SJCRH30 (cell line): ENCODE measurements at regions not wholly inside any gene's neighbourhood (a gene's known extent, or its start where the extent isn't known, plus 50 kb on each side); places are given as distances from the start of the nearest gene placed in this dataset.
"Not testable (repeated sequence)": the region's sequence is repeated elsewhere in the genome, so short reads cannot be mapped to it uniquely, and the experiment has no call there.

Experiments used
- DNase-seq, 2 experiments: peaks; one replicate each; pipeline ENCODE4 v3.0.0-alpha.2; 2015 to 2020
- H3K27ac ChIP-seq: fragments of 250-450 bp; sonication (Bioruptor Pico); 2 replicates; pipeline ENCODE4 v1.5.1; 2020; ENCODE audit warnings: mild to moderate bottlenecking, moderate library complexity
- H3K27me3 ChIP-seq: fragments of 250-450 bp; sonication (Bioruptor Pico); 2 replicates; pipeline ENCODE4 v1.5.1; 2020; ENCODE audit warnings: mild to moderate bottlenecking, moderate library complexity
- H3K36me3 ChIP-seq: fragments of 250-450 bp; sonication (Bioruptor Pico); 2 replicates; pipeline ENCODE4 v1.5.1; 2020; ENCODE audit warnings: mild to moderate bottlenecking, moderate library complexity
- H3K4me1 ChIP-seq: fragments of 250-450 bp; sonication (Bioruptor Pico); 2 replicates; pipeline ENCODE4 v1.5.1; 2020; ENCODE audit warnings: mild to moderate bottlenecking, moderate library complexity
- H3K4me3 ChIP-seq: fragments of 250-450 bp; sonication (Bioruptor Pico); 2 replicates; pipeline ENCODE4 v1.5.1; 2020; ENCODE audit warnings: mild to moderate bottlenecking, moderate library complexity
- H3K9me3 ChIP-seq: fragments of 250-450 bp; sonication (Bioruptor Pico); replicated peaks from 2 replicates; pipeline ENCODE4 v1.5.1; 2020; ENCODE audit warnings: mild to moderate bottlenecking, moderate library complexity

- H3K27ac ChIP-seq = no peak overlapping the region
- H3K27me3 ChIP-seq = no peaks in the 10 kb centered on the region
- no peak for DNase-seq
Observed at GRCh38 chr3:18531662-18532061, 106.5 kb upstream of the SATB1 start.

GRCh38 chr3:18529631-18530030, 104.5 kb upstream of the SATB1 start:
- Histone ChIP-seq H3K27me3 (no peaks in the 10 kb centered on the region), H3K4me1 (no peaks in the 10 kb centered on the region), H3K9me3 (no peaks in the 10 kb centered on the region), H3K27ac (no peak overlapping the region), H3K36me3 (no peaks in the 10 kb centered on the region), H3K4me3 (no peak overlapping the region)
- peak in 1 of 2 experiments; percentile 4 for DNase-seq

More at GRCh38 chr3:18531662-18532061, 106.5 kb upstream of the SATB1 start:
- Histone ChIP-seq H3K4me1 (no peaks in the 10 kb centered on the region), H3K9me3 (no peaks in the 10 kb centered on the region), H3K36me3 (no peaks in the 10 kb centered on the region), H3K4me3 (no peak overlapping the region)

- Histone ChIP-seq H3K27ac (no peak overlapping the region), H3K4me1 (no peaks in the 10 kb centered on the region), H3K36me3 (no peaks in the 10 kb centered on the region), H3K9me3 (no peaks in the 10 kb centered on the region), H3K27me3 (no peaks in the 10 kb centered on the region), H3K4me3 (no peak overlapping the region)
- DNase-seq = no peak
Observed at GRCh38 chr3:18527691-18528090, 102.6 kb upstream of the SATB1 start.

- Histone ChIP-seq H3K27me3 (no peaks in the 10 kb centered on the region), H3K4me3 (no peak overlapping the region), H3K4me1 (no peaks in the 10 kb centered on the region), H3K9me3 (no peaks in the 10 kb centered on the region), H3K27ac (no peak overlapping the region), H3K36me3 (no peaks in the 10 kb centered on the region)
- no peak for DNase-seq
Observed at GRCh38 chr3:18526667-18527066, 101.5 kb upstream of the SATB1 start.

GRCh38 chr3:18516170-18516569, 91.0 kb upstream of the SATB1 start:
- DNase-seq, H3K36me3 ChIP-seq, H3K4me3 ChIP-seq, H3K9me3 ChIP-seq, H3K4me1 ChIP-seq, H3K27ac ChIP-seq, H3K27me3 ChIP-seq: not testable (repeated sequence)

- no peak overlapping the region for H3K27ac ChIP-seq
- no peak overlapping the region for H3K4me3 ChIP-seq
- no peak for DNase-seq
- no peaks in the 10 kb centered on the region for H3K4me1 ChIP-seq
- H3K9me3 ChIP-seq = no peaks in the 10 kb centered on the region
- H3K27me3 ChIP-seq = no peaks in the 10 kb centered on the region
- H3K36me3 ChIP-seq = no peaks in the 10 kb centered on the region
Observed at GRCh38 chr3:18513091-18513490, 88.0 kb upstream of the SATB1 start.

- no peak for DNase-seq
- Histone ChIP-seq H3K4me3 (no peak overlapping the region), H3K36me3 (no peaks in the 10 kb centered on the region), H3K27me3 (no peaks in the 10 kb centered on the region), H3K4me1 (no peaks in the 10 kb centered on the region), H3K9me3 (no peaks in the 10 kb centered on the region), H3K27ac (no peak overlapping the region)
Observed at GRCh38 chr3:18512007-18512406, 86.9 kb upstream of the SATB1 start.

GRCh38 chr3:18510947-18511346, 85.8 kb upstream of the SATB1 start:
- DNase-seq = no peak
- H3K27me3 ChIP-seq = no peaks in the 10 kb centered on the region
- no peak overlapping the region for H3K27ac ChIP-seq
- H3K9me3 ChIP-seq = no peaks in the 10 kb centered on the region
- H3K36me3 ChIP-seq = no peaks in the 10 kb centered on the region
- no peak overlapping the region for H3K4me3 ChIP-seq
- H3K4me1 ChIP-seq = no peaks in the 10 kb centered on the region

- no peaks in the 10 kb centered on the region for H3K9me3 ChIP-seq
- no peaks in the 10 kb centered on the region for H3K27me3 ChIP-seq
- H3K36me3 ChIP-seq = no peaks in the 10 kb centered on the region
- no peak overlapping the region for H3K27ac ChIP-seq
- DNase-seq = no peak
- H3K4me3 ChIP-seq = no peak overlapping the region
- no peaks in the 10 kb centered on the region for H3K4me1 ChIP-seq
Observed at GRCh38 chr3:18507333-18507732, 82.2 kb upstream of the SATB1 start.

- Histone ChIP-seq H3K27ac (no peak overlapping the region), H3K4me1 (no peaks in the 10 kb centered on the region), H3K4me3 (no peak overlapping the region), H3K27me3 (no peaks in the 10 kb centered on the region), H3K9me3 (no peaks in the 10 kb centered on the region), H3K36me3 (no peaks in the 10 kb centered on the region)
- DNase-seq = no peak
Observed at GRCh38 chr3:18505056-18505455, 79.9 kb upstream of the SATB1 start.

- Histone ChIP-seq H3K27me3 (no peaks in the 10 kb centered on the region), H3K27ac (no peak overlapping the region), H3K4me3 (no peak overlapping the region), H3K36me3 (no peaks in the 10 kb centered on the region; the same call in 1 of the 2 replicates), H3K9me3 (no peaks in the 10 kb centered on the region), H3K4me1 (no peaks in the 10 kb centered on the region)
- DNase-seq = no peak
Observed at GRCh38 chr3:18501679-18502343, 76.7 kb upstream of the SATB1 start.

- H3K27me3 ChIP-seq = no peaks in the 10 kb centered on the region
- no peak overlapping the region for H3K27ac ChIP-seq
- DNase-seq = no peak
Observed at GRCh38 chr3:18500322-18500721, 75.2 kb upstream of the SATB1 start.

GRCh38 chr3:18499301-18499700, 74.2 kb upstream of the SATB1 start:
- Histone ChIP-seq H3K9me3 (no peaks in the 10 kb centered on the region), H3K27me3 (no peaks in the 10 kb centered on the region), H3K4me3 (no peak overlapping the region), H3K4me1 (no peaks in the 10 kb centered on the region), H3K36me3 (no peaks in the 10 kb centered on the region; the same call in 1 of the 2 replicates), H3K27ac (no peak overlapping the region)
- no peak for DNase-seq

More at GRCh38 chr3:18500322-18500721, 75.2 kb upstream of the SATB1 start:
- Histone ChIP-seq H3K36me3 (no peaks in the 10 kb centered on the region; the same call in 1 of the 2 replicates), H3K4me3 (no peak overlapping the region), H3K9me3 (no peaks in the 10 kb centered on the region), H3K4me1 (no peaks in the 10 kb centered on the region)

GRCh38 chr3:18494251-18494650, 69.1 kb upstream of the SATB1 start:
- no peaks in the 10 kb centered on the region for H3K9me3 ChIP-seq
- H3K27me3 ChIP-seq = no peaks in the 10 kb centered on the region
- no peaks in the 10 kb centered on the region for H3K4me1 ChIP-seq
- no peak for DNase-seq
- no peak overlapping the region for H3K4me3 ChIP-seq
- H3K36me3 ChIP-seq = no peaks in the 10 kb centered on the region; the same call in 1 of the 2 replicates
- no peak overlapping the region for H3K27ac ChIP-seq

GRCh38 chr3:18489939-18490338, 64.8 kb upstream of the SATB1 start:
- H3K27ac ChIP-seq = no peak overlapping the region
- no peak for DNase-seq
- H3K4me3 ChIP-seq = no peak overlapping the region
- H3K9me3 ChIP-seq = no peaks in the 10 kb centered on the region
- H3K27me3 ChIP-seq = no peaks in the 10 kb centered on the region
- H3K36me3 ChIP-seq = no peaks in the 10 kb centered on the region
- H3K4me1 ChIP-seq = no peaks in the 10 kb centered on the region

- Histone ChIP-seq H3K9me3 (no peaks in the 10 kb centered on the region), H3K27me3 (no peaks in the 10 kb centered on the region), H3K4me3 (no peak overlapping the region), H3K27ac (no peak overlapping the region), H3K4me1 (no peaks in the 10 kb centered on the region), H3K36me3 (no peaks in the 10 kb centered on the region)
- DNase-seq = no peak
Observed at GRCh38 chr3:18483226-18483625, 58.1 kb upstream of the SATB1 start.
